ENCODE measurements at regions not wholly inside any gene's neighbourhood (a gene's known extent, or its start where the extent isn't known, plus 50 kb on each side); places are given as distances from the start of the nearest gene placed in this dataset.
"Not testable (repeated sequence)": the region's sequence is repeated elsewhere in the genome, so short reads cannot be mapped to it uniquely, and the experiment has no call there.

GRCh38 chr1:230556453-230556852, 85.8 kb upstream of the COG2 start:
- DNase-seq (ENCODE audit: low spot score): no peak

GRCh38 chr1:230555814-230556213, 86.5 kb upstream of the COG2 start:
- DNase-seq (ENCODE audit: low spot score): no peak

- no peak for DNase-seq (ENCODE audit: low spot score)
Measured at GRCh38 chr1:230552880-230553279, 89.4 kb upstream of the COG2 start.

- DNase-seq (ENCODE audit: low spot score): not testable (repeated sequence)
Measured at GRCh38 chr1:230550945-230551344, 91.3 kb upstream of the COG2 start.

- peak; percentile 53 for DNase-seq (ENCODE audit: low spot score)
Measured at GRCh38 chr1:230550428-230550827, 91.9 kb upstream of the COG2 start.

GRCh38 chr1:230549625-230550024, 92.7 kb upstream of the COG2 start:
- DNase-seq (ENCODE audit: low spot score): no peak

GRCh38 chr1:230548997-230549396, 93.3 kb upstream of the COG2 start:
- no peak for DNase-seq (ENCODE audit: low spot score)

GRCh38 chr1:230548357-230548756, 93.9 kb upstream of the COG2 start:
- no peak for DNase-seq (ENCODE audit: low spot score)

- DNase-seq (ENCODE audit: low spot score): no peak
Measured at GRCh38 chr1:230545181-230545580, 97.1 kb upstream of the COG2 start.

- DNase-seq (ENCODE audit: low spot score): no peak
Measured at GRCh38 chr1:230544758-230545157, 97.5 kb upstream of the COG2 start.

GRCh38 chr1:230543085-230543484, 99.2 kb upstream of the COG2 start:
- no peak for DNase-seq (ENCODE audit: low spot score)

GRCh38 chr1:230542681-230543080, 99.6 kb upstream of the COG2 start:
- no peak for DNase-seq (ENCODE audit: low spot score)

GRCh38 chr1:230542054-230542453, 100.2 kb upstream of the COG2 start:
- no peak for DNase-seq (ENCODE audit: low spot score)

- no peak for DNase-seq (ENCODE audit: low spot score)
Measured at GRCh38 chr1:230541306-230541705, 101.0 kb upstream of the COG2 start.

- no peak for DNase-seq (ENCODE audit: low spot score)
Measured at GRCh38 chr1:230540421-230541155, 101.7 kb upstream of the COG2 start.

- no peak for DNase-seq (ENCODE audit: low spot score)
Measured at GRCh38 chr1:230537456-230537855, 104.8 kb upstream of the COG2 start.

- DNase-seq (ENCODE audit: low spot score): no peak
Measured at GRCh38 chr1:230536641-230537155, 105.6 kb upstream of the COG2 start.

GRCh38 chr1:230534224-230534623, 108.1 kb upstream of the COG2 start:
- no peak for DNase-seq (ENCODE audit: low spot score)

GRCh38 chr1:230531103-230531502, 105.0 kb upstream of the PGBD5 start:
- no peak for DNase-seq (ENCODE audit: low spot score)

GRCh38 chr1:230519246-230519645, 93.1 kb upstream of the PGBD5 start:
- no peak for DNase-seq (ENCODE audit: low spot score)

GRCh38 chr1:230518511-230518910, 92.4 kb upstream of the PGBD5 start:
- DNase-seq (ENCODE audit: low spot score): no peak

- no peak for DNase-seq (ENCODE audit: low spot score)
Measured at GRCh38 chr1:230517786-230518185, 91.7 kb upstream of the PGBD5 start.

GRCh38 chr1:230517326-230517725, 91.2 kb upstream of the PGBD5 start:
- no peak for DNase-seq (ENCODE audit: low spot score)

GRCh38 chr1:230516889-230517288, 90.8 kb upstream of the PGBD5 start:
- no peak for DNase-seq (ENCODE audit: low spot score)
